Loucy (cell line): ENCODE measurements at regions not wholly inside any gene's neighbourhood (a gene's known extent, or its start where the extent isn't known, plus 50 kb on each side); places are given as distances from the start of the nearest gene placed in this dataset.

ENCODE experiments used
- H2AFZ ChIP-seq: fragments of 200-600 bp; sonication (generic); 2 replicates; pipeline ENCODE4 v1.6.0; 2016; ENCODE audit warnings: antibody characterized with exemption, mild to moderate bottlenecking, low read length, moderate library complexity
- H3F3A ChIP-seq: fragments of 200-600 bp; 2 replicates; pipeline ENCODE4 v1.6.0; 2016; ENCODE audit warnings: antibody characterized with exemption, low read depth, mild to moderate bottlenecking
- H3K27me3 ChIP-seq: fragments of 200-600 bp; sonication (generic); 2 replicates; pipeline ENCODE4 v1.6.1; 2014; ENCODE audit warnings: low read length, mild to moderate bottlenecking; ENCODE audit not compliant: insufficient read depth, poor library complexity, severe bottlenecking
- H3K36me3 ChIP-seq: fragments of 200-600 bp; sonication (generic); 2 replicates; pipeline ENCODE4 v1.6.1; 2016; ENCODE audit warnings: low read length; ENCODE audit not compliant: insufficient read depth
- H3K4me1 ChIP-seq: fragments of 200-600 bp; sonication (generic); 2 replicates; pipeline ENCODE4 v1.5.1; 2014; ENCODE audit warnings: low read length, mild to moderate bottlenecking; ENCODE audit not compliant: insufficient read depth, poor library complexity, severe bottlenecking
- H3K4me2 ChIP-seq: fragments of 200-600 bp; sonication (generic); 2 replicates; pipeline ENCODE4 v1.6.0; 2014; ENCODE audit warnings: antibody characterized with exemption, low read length, low read depth, mild to moderate bottlenecking; ENCODE audit not compliant: poor library complexity, severe bottlenecking
- H3K4me3 ChIP-seq: fragments of 200-600 bp; sonication (generic); 2 replicates; pipeline ENCODE4 v1.5.1; 2014; ENCODE audit warnings: low read length, mild to moderate bottlenecking, mixed read lengths; ENCODE audit not compliant: poor library complexity, severe bottlenecking
- H3K79me2 ChIP-seq: fragments of 200-600 bp; sonication (generic); 2 replicates; pipeline ENCODE4 v1.6.1; 2014; ENCODE audit warnings: low read length; ENCODE audit not compliant: insufficient read depth
- H3K9ac ChIP-seq: fragments of 200-600 bp; sonication (generic); 2 replicates; pipeline ENCODE4 v1.6.0; 2014; ENCODE audit warnings: mild to moderate bottlenecking, low read depth, low read length, moderate library complexity; ENCODE audit not compliant: poor library complexity, severe bottlenecking
- H3K9me2 ChIP-seq: fragments of 200-600 bp; sonication (generic); replicated peaks from 2 replicates; pipeline ENCODE4 v1.6.1; 2016; ENCODE audit warnings: low read depth, low read length, mixed read lengths
- H3K9me3 ChIP-seq: fragments of 200-600 bp; sonication (generic); 2 replicates; pipeline ENCODE4 v1.6.1; 2014; ENCODE audit warnings: mild to moderate bottlenecking, antibody characterized with exemption, low read length, low read depth; ENCODE audit not compliant: insufficient read depth
- H4K20me1 ChIP-seq: fragments of 200-600 bp; sonication (generic); 2 replicates; pipeline ENCODE4 v1.6.0; 2014; ENCODE audit warnings: antibody characterized with exemption, low read length, mild to moderate bottlenecking; ENCODE audit not compliant: insufficient read depth, poor library complexity, severe bottlenecking
- EZH2phosphoT487 ChIP-seq: fragments of 200-600 bp; IDR thresholded peaks from 2 replicates; pipeline ENCODE4 v1.6.1; 2018; ENCODE audit warnings: antibody characterized with exemption, mild to moderate bottlenecking, moderate library complexity, borderline replicate concordance
- TF ChIP-seq, protein P1 (sequence below): fragments of 200-600 bp; sonication (generic); conservative IDR thresholded peaks from 2 replicates; pipeline ENCODE4 v1.5.1; 2014; ENCODE audit warnings: mild to moderate bottlenecking, antibody characterized with exemption, low read length

DNA sequence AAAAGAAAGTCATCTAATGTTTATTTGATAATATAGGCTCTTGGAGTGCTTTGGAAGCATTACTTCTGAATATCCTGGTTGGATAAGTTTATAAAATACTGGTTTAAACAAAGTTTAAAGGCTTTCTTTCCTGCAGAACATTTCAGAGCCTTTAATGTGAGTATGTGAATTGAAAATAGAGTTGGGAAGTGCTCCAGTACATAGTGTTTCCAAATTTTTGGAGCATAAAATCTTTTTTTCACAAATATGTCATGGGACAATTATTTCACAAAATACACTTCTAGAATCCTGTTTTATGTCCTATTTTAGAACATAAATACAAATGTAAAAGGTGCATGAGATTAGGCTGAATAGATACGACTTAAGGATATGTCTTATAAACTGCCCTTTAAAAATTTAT is 158.9 kb upstream of the HNRNPA3 start:
- Histone ChIP-seq H3K9me3 (no peaks in the 10 kb centered on the region), H3K4me2 (no peak overlapping the region)
- TF ChIP-seq, protein P1, sequence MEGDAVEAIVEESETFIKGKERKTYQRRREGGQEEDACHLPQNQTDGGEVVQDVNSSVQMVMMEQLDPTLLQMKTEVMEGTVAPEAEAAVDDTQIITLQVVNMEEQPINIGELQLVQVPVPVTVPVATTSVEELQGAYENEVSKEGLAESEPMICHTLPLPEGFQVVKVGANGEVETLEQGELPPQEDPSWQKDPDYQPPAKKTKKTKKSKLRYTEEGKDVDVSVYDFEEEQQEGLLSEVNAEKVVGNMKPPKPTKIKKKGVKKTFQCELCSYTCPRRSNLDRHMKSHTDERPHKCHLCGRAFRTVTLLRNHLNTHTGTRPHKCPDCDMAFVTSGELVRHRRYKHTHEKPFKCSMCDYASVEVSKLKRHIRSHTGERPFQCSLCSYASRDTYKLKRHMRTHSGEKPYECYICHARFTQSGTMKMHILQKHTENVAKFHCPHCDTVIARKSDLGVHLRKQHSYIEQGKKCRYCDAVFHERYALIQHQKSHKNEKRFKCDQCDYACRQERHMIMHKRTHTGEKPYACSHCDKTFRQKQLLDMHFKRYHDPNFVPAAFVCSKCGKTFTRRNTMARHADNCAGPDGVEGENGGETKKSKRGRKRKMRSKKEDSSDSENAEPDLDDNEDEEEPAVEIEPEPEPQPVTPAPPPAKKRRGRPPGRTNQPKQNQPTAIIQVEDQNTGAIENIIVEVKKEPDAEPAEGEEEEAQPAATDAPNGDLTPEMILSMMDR: no peak
- TF ChIP-seq EZH2phosphoT487: no peak

DNA sequence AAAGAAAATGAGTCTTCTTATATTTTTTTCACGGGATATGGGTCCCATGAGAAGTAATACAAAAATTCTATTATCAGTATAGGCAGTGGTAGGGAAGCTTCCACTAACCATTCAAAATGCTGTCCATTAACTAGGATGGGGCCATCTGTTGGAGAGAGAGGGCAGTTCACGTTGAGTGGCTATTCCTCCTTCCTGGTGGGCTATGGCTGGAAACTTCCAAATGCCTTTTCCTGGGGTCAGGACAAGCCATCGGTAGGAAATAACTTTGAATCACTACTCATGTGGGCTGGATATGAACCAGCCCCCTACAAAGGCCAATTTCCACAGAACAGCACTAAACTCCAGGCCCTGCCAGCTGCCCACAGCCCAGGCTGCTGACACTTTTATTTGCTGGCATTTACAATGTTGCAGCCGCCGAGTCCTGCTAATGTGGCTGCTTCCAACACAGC is 156.1 kb upstream of the HNRNPA3 start:
- Histone ChIP-seq H3K9me3 (no peaks in the 10 kb centered on the region), H2AFZ (peak overlapping the region; percentile 58; the same call in 1 of the 2 replicates), H3K4me2 (no peak overlapping the region), H4K20me1 (no peaks in the 10 kb centered on the region), H3K79me2 (no peaks in the 10 kb centered on the region), H3K27me3 (no peaks in the 10 kb centered on the region), H3K4me1 (no peaks in the 10 kb centered on the region), H3K36me3 (no peaks in the 10 kb centered on the region), H3K9me2 (no peaks in the 10 kb centered on the region), H3K4me3 (no peak overlapping the region), H3F3A (no peaks in the 10 kb centered on the region), H3K9ac (no peak overlapping the region)
- no peak for TF ChIP-seq EZH2phosphoT487
- TF ChIP-seq, protein P1: peak; percentile 66

More for the DNA sequence above, 158.9 kb upstream of the HNRNPA3 start:
- Histone ChIP-seq H3K9ac (no peak overlapping the region), H4K20me1 (no peaks in the 10 kb centered on the region), H3K79me2 (no peaks in the 10 kb centered on the region), H3F3A (no peaks in the 10 kb centered on the region), H3K27me3 (no peaks in the 10 kb centered on the region), H3K4me1 (no peaks in the 10 kb centered on the region), H3K4me3 (no peak overlapping the region), H3K9me2 (no peaks in the 10 kb centered on the region), H3K36me3 (no peaks in the 10 kb centered on the region), H2AFZ (no peak overlapping the region)

DNA sequence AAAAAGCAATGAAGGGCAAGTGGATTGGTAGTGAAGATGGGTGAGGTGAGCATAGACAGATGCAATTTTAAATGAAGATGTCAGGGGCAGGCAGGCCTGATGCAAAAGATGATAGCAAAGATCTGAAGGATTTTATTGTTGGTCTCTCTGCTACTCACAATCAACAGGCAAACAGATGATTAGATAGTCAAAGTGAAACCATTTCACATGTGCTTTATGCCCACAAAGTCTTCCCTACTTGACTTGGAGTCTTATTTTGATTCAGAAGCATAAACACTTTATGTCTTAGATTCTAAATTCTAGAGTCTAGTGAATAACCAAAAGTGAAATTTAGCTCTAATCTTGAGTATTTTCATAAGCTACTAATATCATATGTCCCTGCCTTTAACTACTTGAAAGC is 153.8 kb upstream of the HNRNPA3 start:
- H2AFZ ChIP-seq: peak overlapping the region; percentile 58
- H4K20me1 ChIP-seq: no peaks in the 10 kb centered on the region
- H3K4me2 ChIP-seq: no peak overlapping the region
- no peak for TF ChIP-seq EZH2phosphoT487
- TF ChIP-seq, protein P1: no peak
- no peaks in the 10 kb centered on the region for H3K4me1 ChIP-seq
- H3K79me2 ChIP-seq: no peaks in the 10 kb centered on the region
- no peaks in the 10 kb centered on the region for H3K9me2 ChIP-seq
- H3K27me3 ChIP-seq: no peaks in the 10 kb centered on the region
- no peak overlapping the region for H3K9ac ChIP-seq
- no peaks in the 10 kb centered on the region for H3F3A ChIP-seq
- H3K4me3 ChIP-seq: no peak overlapping the region
- H3K36me3 ChIP-seq: no peaks in the 10 kb centered on the region
- H3K9me3 ChIP-seq: no peaks in the 10 kb centered on the region
